Thyroid gland (tissue), 4 donors: ENCODE measurements at regions not wholly inside any gene's neighbourhood (a gene's known extent, or its start where the extent isn't known, plus 50 kb on each side); places are given as distances from the start of the nearest gene placed in this dataset.

Experiments
- DNase-seq, 2 donors: peaks; one replicate each; pipeline ENCODE4 v3.0.0-alpha.2; 2019
- H3K27ac ChIP-seq, 3 donors: fragments of 200-600 bp; sonication (generic); 1 replicate in 2 of 3; 2 replicates in 1 of 3; pipeline ENCODE4 v1.5.1; 2016 to 2019; ENCODE audit warnings: mild to moderate bottlenecking in 1 of 3, moderate library complexity in 1 of 3
- H3K27me3 ChIP-seq: fragments of 200-600 bp; sonication (generic); one replicate; pipeline ENCODE4 v1.5.1; 2019
- H3K36me3 ChIP-seq, 2 donors: fragments of 200-600 bp; sonication (generic); one replicate each; pipeline ENCODE4 v1.5.1; 2016 to 2019
- H3K4me1 ChIP-seq, 2 donors: fragments of 200-600 bp; sonication (generic); one replicate each; pipeline ENCODE4 v1.5.1; 2017 to 2019
- H3K4me3 ChIP-seq, 3 donors: fragments of 200-600 bp; sonication (generic); replicated peaks in 1 of 3; 1 replicate in 2 of 3; 2 replicates in 1 of 3; pipeline ENCODE4 v1.5.1; 2016; ENCODE audit warnings: mild to moderate bottlenecking in 1 of 3
- H3K9me3 ChIP-seq: fragments of 200-600 bp; sonication (generic); one replicate; pipeline ENCODE4 v1.5.1; 2017
- POLR2A ChIP-seq, 2 donors: fragments of 450-650 bp; IDR thresholded peaks; one replicate each; pipeline ENCODE4 v1.6.1; 2017; ENCODE audit warnings: antibody characterized with exemption in 2 of 2, mild to moderate bottlenecking in 2 of 2, moderate library complexity in 1 of 2
- WGBS, 2 donors: methylation state at CpG; one replicate each; pipeline ENCODE4 v1.1.5; 2017; 5-methylcytosine and 5-hydroxymethylcytosine counted together
- intact Hi-C: fragments of 100-400 bp; cut with DNase I; formaldehyde crosslinking; loops from one replicate; pipeline ENCODE4 v1.15.1; 2023
- TF ChIP-seq, protein P1 (sequence below), 6 experiments: fragments of 200-600 bp in 3 of 6; fragments of 450-650 bp in 3 of 6; sonication (generic) in 3 of 6; IDR thresholded peaks; one replicate each; pipeline ENCODE4 v1.5.1; 2016 to 2019; ENCODE audit warnings: antibody characterized with exemption in 6 of 6, mild to moderate bottlenecking in 2 of 6, inconsistent platforms in 1 of 6, moderate library complexity in 1 of 6

DNA sequence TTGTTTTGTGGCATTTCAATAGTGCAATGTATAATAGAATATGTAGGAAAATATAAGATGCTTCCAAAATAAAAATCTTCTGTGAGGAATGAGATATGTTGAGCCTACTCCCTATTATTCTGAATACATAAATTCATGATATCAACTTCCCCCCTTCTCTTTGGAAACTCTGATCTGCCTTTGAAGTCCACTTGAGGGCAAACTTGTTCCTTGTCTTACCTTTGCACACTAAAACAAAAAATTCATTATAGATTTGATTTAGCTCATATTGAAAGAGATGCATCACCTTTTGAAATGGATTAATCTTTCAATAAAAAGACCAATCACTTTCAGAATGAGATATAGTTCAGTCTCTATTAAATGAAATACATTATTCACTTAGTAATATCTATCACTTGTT is 580.7 kb upstream of the ADGRL4 start:
- Histone ChIP-seq H3K27ac (no peak overlapping the region), H3K36me3 (no peaks in the 10 kb centered on the region), H3K4me1 (no peaks in the 10 kb centered on the region), H3K4me3 (no peak overlapping the region), H3K9me3 (no peaks in the 10 kb centered on the region), H3K27me3 (no peaks in the 10 kb centered on the region)
- intact Hi-C loops, result no loop called here
- TF ChIP-seq, protein P1, sequence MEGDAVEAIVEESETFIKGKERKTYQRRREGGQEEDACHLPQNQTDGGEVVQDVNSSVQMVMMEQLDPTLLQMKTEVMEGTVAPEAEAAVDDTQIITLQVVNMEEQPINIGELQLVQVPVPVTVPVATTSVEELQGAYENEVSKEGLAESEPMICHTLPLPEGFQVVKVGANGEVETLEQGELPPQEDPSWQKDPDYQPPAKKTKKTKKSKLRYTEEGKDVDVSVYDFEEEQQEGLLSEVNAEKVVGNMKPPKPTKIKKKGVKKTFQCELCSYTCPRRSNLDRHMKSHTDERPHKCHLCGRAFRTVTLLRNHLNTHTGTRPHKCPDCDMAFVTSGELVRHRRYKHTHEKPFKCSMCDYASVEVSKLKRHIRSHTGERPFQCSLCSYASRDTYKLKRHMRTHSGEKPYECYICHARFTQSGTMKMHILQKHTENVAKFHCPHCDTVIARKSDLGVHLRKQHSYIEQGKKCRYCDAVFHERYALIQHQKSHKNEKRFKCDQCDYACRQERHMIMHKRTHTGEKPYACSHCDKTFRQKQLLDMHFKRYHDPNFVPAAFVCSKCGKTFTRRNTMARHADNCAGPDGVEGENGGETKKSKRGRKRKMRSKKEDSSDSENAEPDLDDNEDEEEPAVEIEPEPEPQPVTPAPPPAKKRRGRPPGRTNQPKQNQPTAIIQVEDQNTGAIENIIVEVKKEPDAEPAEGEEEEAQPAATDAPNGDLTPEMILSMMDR (IDR thresholded peaks at IDR 0.05), result no peak
- TF ChIP-seq POLR2A (IDR thresholded peaks at IDR 0.05), result no peak
- no peak for DNase-seq

DNA sequence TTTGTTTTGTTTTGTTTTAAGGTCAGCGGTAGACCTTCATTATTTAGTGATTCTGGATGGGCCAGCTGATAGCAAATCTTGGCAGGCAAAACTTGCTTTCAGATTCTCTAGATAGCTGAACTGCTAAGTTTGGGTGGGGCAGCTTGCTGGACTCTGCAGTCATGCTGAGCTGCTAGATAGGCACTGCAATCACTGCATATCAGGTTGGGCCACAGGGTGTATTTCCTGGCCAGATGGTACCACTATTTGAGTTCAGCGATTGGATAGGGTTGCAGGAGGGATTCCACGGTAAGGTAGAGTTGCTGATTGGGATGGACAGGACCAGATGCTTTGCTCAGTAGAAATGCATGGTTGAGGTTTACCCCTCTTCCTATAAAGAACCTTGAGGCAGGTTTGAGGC is 579.3 kb upstream of the ADGRL4 start:
- 87 to 90% methylated on average over 3 of the region's 3 CpGs for WGBS, 2 donors
- H3K36me3 ChIP-seq, result no peaks in the 10 kb centered on the region
- H3K4me1 ChIP-seq, result no peaks in the 10 kb centered on the region
- TF ChIP-seq, protein P1 (IDR thresholded peaks at IDR 0.05), result no peak
- TF ChIP-seq POLR2A (IDR thresholded peaks at IDR 0.05), result no peak
- no peak overlapping the region for H3K27ac ChIP-seq
- H3K9me3 ChIP-seq, result no peaks in the 10 kb centered on the region
- no peaks in the 10 kb centered on the region for H3K27me3 ChIP-seq
- no peak for DNase-seq
- intact Hi-C loops, result no loop called here
- H3K4me3 ChIP-seq, result no peak overlapping the region

DNA sequence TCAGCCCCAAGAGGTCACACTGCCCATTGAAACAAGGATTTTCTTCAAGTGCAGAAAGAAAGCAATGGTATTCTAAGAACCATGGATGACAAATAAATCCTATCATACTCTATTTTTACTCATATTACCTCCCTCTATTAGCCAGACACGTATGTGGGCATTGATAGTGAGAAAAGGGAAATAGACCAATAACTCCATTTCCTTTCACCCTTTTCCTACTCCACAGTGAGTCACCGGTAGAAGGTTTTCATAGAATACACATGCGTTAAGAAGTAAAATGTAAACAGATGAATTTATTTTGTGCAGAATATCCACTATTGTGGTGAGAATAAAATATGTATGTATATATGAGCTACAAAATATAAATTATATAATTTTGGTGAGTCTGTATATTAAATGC is 568.9 kb upstream of the ADGRL4 start:
- WGBS, 2 donors, result 51 to 69% methylated on average over 3 of the region's 3 CpGs
- DNase-seq, result no peak
- Histone ChIP-seq H3K4me1 (no peaks in the 10 kb centered on the region), H3K27ac (no peak overlapping the region), H3K9me3 (no peaks in the 10 kb centered on the region), H3K36me3 (no peaks in the 10 kb centered on the region), H3K4me3 (no peak overlapping the region), H3K27me3 (no peaks in the 10 kb centered on the region)
- TF ChIP-seq, protein P1 (IDR thresholded peaks at IDR 0.05), result no peak
- no peak for TF ChIP-seq POLR2A (IDR thresholded peaks at IDR 0.05)
- intact Hi-C loops, result no loop called here

DNA sequence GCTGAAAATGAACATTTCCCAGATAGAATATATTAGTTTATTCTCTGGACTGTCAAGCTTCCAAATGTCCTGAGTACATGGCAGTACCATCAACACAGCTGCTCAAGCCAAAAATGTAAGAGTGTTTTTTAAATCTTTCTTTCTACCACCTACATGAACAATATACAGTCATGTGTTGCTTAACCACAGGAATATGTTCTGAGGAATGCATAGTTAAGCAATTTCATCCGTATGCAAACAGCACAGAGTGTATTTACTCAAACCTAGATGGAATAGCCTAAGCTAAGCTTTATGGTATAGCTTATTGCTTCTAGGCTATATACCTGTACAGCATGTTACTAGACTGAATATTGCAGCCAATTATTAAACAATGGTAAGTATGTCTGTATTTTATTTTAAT is 561.9 kb upstream of the ADGRL4 start:
- TF ChIP-seq POLR2A (IDR thresholded peaks at IDR 0.05), result no peak
- TF ChIP-seq, protein P1 (IDR thresholded peaks at IDR 0.05), result no peak
- intact Hi-C loops, result no loop called here
- no peak overlapping the region for H3K4me3 ChIP-seq
- no peaks in the 10 kb centered on the region for H3K9me3 ChIP-seq
- H3K27me3 ChIP-seq, result no peaks in the 10 kb centered on the region
- 74 to 84% methylated on average over 1 of the region's 1 CpG for WGBS, 2 donors
- H3K4me1 ChIP-seq, result no peaks in the 10 kb centered on the region
- no peaks in the 10 kb centered on the region for H3K36me3 ChIP-seq
- no peak overlapping the region for H3K27ac ChIP-seq
- DNase-seq, result no peak

DNA sequence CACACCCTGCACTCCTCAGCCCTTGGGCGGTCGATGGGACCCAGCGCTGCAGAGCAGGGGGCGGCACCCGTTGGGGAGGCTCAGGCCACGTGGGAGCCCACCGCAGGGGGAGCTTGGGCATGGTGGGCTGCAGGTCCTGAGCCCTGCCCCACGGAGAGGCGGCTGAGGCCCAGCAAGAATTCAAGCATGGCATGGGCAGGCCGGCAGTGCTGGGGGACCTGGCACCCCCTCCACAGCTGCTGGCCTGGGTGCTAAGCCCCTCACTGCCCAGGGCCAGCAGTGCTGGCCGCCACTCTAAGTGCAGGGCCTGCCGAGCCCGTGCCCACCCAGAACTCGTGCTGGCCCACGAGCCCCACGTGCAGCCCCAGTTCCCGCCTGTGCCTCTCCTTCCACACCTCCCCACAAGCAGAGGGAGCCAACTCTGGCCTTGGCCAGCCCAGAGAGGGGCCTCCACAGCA is 555.0 kb upstream of the ADGRL4 start:
- H3K36me3 ChIP-seq, result no peaks in the 10 kb centered on the region
- H3K9me3 ChIP-seq, result no peaks in the 10 kb centered on the region
- TF ChIP-seq POLR2A (IDR thresholded peaks at IDR 0.05), result no peak
- TF ChIP-seq, protein P1 (IDR thresholded peaks at IDR 0.05), result no peak
- DNase-seq, result no peak
- intact Hi-C loops, result no loop called here
- H3K4me3 ChIP-seq, result no peak overlapping the region
- WGBS, 2 donors, result 87 to 100% methylated on average over 3 to 10 of the region's 17 CpGs
- H3K27ac ChIP-seq, result no peak overlapping the region
- H3K27me3 ChIP-seq, result no peaks in the 10 kb centered on the region
- H3K4me1 ChIP-seq, result no peaks in the 10 kb centered on the region
